ENCODE measurements at regions not wholly inside any gene's neighbourhood (a gene's known extent, or its start where the extent isn't known, plus 50 kb on each side); places are given as distances from the start of the nearest gene placed in this dataset.

DNA sequence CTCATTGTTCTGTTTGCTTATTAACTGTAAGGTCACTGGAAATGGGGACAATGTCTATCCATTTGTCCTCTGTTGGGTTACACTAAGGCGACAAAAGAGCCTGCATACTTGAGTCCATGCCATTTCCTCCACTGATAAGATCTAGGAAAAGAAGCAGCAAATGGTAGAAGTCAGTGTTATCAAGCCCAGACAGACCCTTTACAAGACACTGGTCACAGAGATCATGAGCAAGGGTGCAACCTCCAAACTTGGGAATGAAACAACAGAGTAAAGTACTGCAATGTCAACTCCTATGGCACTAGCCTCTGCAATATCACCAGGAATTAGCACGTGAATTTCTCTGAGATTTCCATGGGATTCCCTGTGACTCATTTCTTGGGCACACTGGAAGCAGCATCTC lies 126.9 kb downstream of the ID4 start:
- 65 to 70% methylated on average over 2 of the region's 2 CpGs for WGBS, 2 donors

DNA sequence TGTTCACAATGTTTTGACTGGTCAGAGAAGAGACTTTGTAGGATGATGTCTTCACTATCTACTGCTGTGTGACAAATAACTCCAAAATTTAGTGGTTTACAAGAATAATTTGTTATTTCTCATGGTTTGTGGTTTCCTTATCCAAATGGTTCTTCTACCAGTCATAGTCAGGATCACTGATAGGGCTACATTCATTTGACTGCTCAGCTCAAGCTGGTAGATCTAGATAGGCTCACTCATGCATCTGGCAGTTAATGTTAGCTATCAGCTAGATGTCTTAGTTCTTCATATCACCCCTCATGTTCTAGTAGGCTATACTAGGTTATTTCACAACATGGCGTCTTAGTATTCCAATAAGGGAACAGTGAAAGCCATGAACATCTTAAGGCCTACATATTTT lies 131.0 kb downstream of the ID4 start:
- Histone ChIP-seq H3K36me3 (ENCODE audit: control insufficient read depth in 2 of 2, insufficient read depth in 2 of 2, low read length in 1 of 2) (no peaks in the 10 kb centered on the region), H3K9me3 (ENCODE audit: control insufficient read depth in 2 of 2, insufficient read depth in 1 of 2, low read depth in 1 of 2, low read length in 1 of 2) (no peaks in the 10 kb centered on the region), H3K4me3 (ENCODE audit: low read depth in 1 of 2, low read length in 2 of 2) (no peak overlapping the region), H3K27me3 (ENCODE audit: control insufficient read depth in 1 of 2, insufficient read depth in 2 of 2, low read length in 2 of 2) (no peaks in the 10 kb centered on the region), H3K4me1 (ENCODE audit: control insufficient read depth in 2 of 2, insufficient read depth in 2 of 2, low read length in 1 of 2) (no peaks in the 10 kb centered on the region), H3K27ac (ENCODE audit: low read depth in 2 of 2, low read length in 1 of 2) (no peak overlapping the region)
- WGBS, 2 donors, result 82 to 94% methylated on average over 1 of the region's 1 CpG

More for the DNA sequence above, 126.9 kb downstream of the ID4 start:
- no peak overlapping the region for H3K4me3 ChIP-seq (ENCODE audit: low read depth in 1 of 2, low read length in 2 of 2)
- no peak overlapping the region for H3K27ac ChIP-seq (ENCODE audit: low read depth in 2 of 2, low read length in 1 of 2)
- H3K36me3 ChIP-seq (ENCODE audit: control insufficient read depth in 2 of 2, insufficient read depth in 2 of 2, low read length in 1 of 2), result no peaks in the 10 kb centered on the region
- H3K4me1 ChIP-seq (ENCODE audit: control insufficient read depth in 2 of 2, insufficient read depth in 2 of 2, low read length in 1 of 2), result no peaks in the 10 kb centered on the region
- no peaks in the 10 kb centered on the region for H3K9me3 ChIP-seq (ENCODE audit: control insufficient read depth in 2 of 2, insufficient read depth in 1 of 2, low read depth in 1 of 2, low read length in 1 of 2)
- no peaks in the 10 kb centered on the region for H3K27me3 ChIP-seq (ENCODE audit: control insufficient read depth in 1 of 2, insufficient read depth in 2 of 2, low read length in 2 of 2)

GRCh38 chr6:19972221-19972620 lies 135.1 kb downstream of the ID4 start:
- Histone ChIP-seq H3K9me3 (ENCODE audit: control insufficient read depth in 2 of 2, insufficient read depth in 1 of 2, low read depth in 1 of 2, low read length in 1 of 2) (no peaks in the 10 kb centered on the region), H3K27me3 (ENCODE audit: control insufficient read depth in 1 of 2, insufficient read depth in 2 of 2, low read length in 2 of 2) (no peaks in the 10 kb centered on the region), H3K27ac (ENCODE audit: low read depth in 2 of 2, low read length in 1 of 2) (no peak overlapping the region), H3K4me1 (ENCODE audit: control insufficient read depth in 2 of 2, insufficient read depth in 2 of 2, low read length in 1 of 2) (no peaks in the 10 kb centered on the region), H3K36me3 (ENCODE audit: control insufficient read depth in 2 of 2, insufficient read depth in 2 of 2, low read length in 1 of 2) (no peaks in the 10 kb centered on the region), H3K4me3 (ENCODE audit: low read depth in 1 of 2, low read length in 2 of 2) (no peak overlapping the region)
- WGBS, 2 donors, result 74% methylated on average over 1 of the region's 1 CpG

DNA sequence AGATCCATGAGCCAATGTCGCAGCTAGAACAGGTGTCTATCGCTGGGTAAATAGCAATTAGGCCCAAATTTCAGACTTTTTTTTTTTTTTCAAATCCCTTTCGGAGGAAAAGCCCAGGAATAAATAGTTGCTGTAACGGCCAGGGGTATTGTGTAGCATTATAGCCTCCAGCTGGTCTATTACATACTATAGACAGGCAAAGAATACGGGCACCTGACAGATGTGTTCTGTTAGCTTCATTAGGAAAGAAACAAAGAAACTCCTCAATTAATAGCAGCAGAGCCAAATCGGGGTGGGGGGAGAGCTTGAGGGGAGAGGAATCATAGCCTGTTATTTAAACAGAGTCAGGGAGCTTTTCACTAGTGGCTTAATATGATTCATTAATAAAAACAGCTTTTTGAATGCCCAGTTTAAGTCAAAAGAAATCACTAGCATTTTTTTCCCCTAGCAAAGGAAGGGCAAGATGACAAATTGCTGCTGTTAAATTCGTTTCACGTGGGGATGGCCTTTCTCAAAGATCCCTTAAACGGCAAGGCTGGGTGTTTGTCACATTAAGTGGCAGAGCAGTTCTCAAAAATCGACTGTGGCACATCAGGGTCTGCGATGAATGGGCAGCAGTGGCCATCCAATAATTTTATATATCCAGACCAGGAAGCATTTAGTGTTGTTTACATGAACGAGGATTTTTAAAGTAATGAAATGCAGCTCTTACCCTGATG lies 139.4 kb downstream of the ID4 start:
- no peaks in the 10 kb centered on the region for H3K4me1 ChIP-seq (ENCODE audit: control insufficient read depth in 2 of 2, insufficient read depth in 2 of 2, low read length in 1 of 2)
- no peak overlapping the region for H3K27ac ChIP-seq (ENCODE audit: low read depth in 2 of 2, low read length in 1 of 2)
- no peak overlapping the region for H3K4me3 ChIP-seq (ENCODE audit: low read depth in 1 of 2, low read length in 2 of 2)
- H3K36me3 ChIP-seq (ENCODE audit: control insufficient read depth in 2 of 2, insufficient read depth in 2 of 2, low read length in 1 of 2), result no peaks in the 10 kb centered on the region
- H3K27me3 ChIP-seq (ENCODE audit: control insufficient read depth in 1 of 2, insufficient read depth in 2 of 2, low read length in 2 of 2), result no peaks in the 10 kb centered on the region
- H3K9me3 ChIP-seq (ENCODE audit: control insufficient read depth in 2 of 2, insufficient read depth in 1 of 2, low read depth in 1 of 2, low read length in 1 of 2), result no peaks in the 10 kb centered on the region
- 49 to 52% methylated on average over 12 of the region's 12 CpGs for WGBS, 2 donors

DNA sequence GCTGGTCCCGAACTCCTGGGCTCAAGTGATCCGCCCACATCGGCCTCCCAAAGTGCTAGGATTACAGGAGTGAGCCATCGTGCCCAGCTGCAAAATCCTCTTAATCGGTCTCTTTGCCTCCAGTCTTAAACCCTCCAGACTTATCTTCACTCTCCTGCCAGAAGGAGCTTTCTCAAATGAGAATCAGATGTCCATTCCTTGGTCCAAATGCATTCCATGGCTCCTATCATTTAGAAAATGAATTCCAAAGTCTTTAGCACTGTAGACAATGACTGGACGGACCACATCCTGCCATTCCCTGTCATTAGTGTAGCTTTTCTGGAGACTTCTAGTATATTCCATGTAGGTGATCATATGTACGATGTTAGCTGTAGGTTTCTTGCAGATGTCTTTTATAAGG lies 141.9 kb downstream of the ID4 start:
- peaks cover 0 to 2% of the 10 kb centered on the region in 2 donors for H3K27me3 ChIP-seq (ENCODE audit: control insufficient read depth in 1 of 2, insufficient read depth in 2 of 2, low read length in 2 of 2)
- no peaks in the 10 kb centered on the region for H3K36me3 ChIP-seq (ENCODE audit: control insufficient read depth in 2 of 2, insufficient read depth in 2 of 2, low read length in 1 of 2)
- H3K27ac ChIP-seq (ENCODE audit: low read depth in 2 of 2, low read length in 1 of 2), result no peak overlapping the region
- no peak overlapping the region for H3K4me3 ChIP-seq (ENCODE audit: low read depth in 1 of 2, low read length in 2 of 2)
- 81 to 88% methylated on average over 7 of the region's 7 CpGs for WGBS, 2 donors
- H3K4me1 ChIP-seq (ENCODE audit: control insufficient read depth in 2 of 2, insufficient read depth in 2 of 2, low read length in 1 of 2), result no peaks in the 10 kb centered on the region
- H3K9me3 ChIP-seq (ENCODE audit: control insufficient read depth in 2 of 2, insufficient read depth in 1 of 2, low read depth in 1 of 2, low read length in 1 of 2), result no peaks in the 10 kb centered on the region

DNA sequence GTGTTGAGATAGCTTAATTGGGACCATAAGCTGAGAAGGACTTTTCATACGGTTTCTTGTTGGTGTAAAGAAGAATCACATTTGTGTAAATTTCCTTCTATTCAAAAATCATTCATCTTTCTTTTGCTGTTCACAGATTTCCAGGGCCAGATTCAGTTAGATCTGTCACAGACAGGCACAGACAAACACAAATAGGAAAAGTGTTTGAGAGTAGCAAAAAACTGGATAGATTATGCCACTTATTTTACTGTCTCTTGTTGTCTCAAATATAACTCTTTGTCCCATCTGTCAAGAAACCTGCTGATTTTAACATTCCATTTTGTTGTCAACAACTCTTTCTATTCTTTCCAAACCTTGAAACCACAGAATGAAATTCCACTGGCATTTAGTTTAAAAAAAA lies 142.8 kb downstream of the ID4 start:
- Histone ChIP-seq H3K27me3 (ENCODE audit: control insufficient read depth in 1 of 2, insufficient read depth in 2 of 2, low read length in 2 of 2) (peaks cover 0 to 2% of the 10 kb centered on the region in 2 donors), H3K4me3 (ENCODE audit: low read depth in 1 of 2, low read length in 2 of 2) (no peak overlapping the region), H3K36me3 (ENCODE audit: control insufficient read depth in 2 of 2, insufficient read depth in 2 of 2, low read length in 1 of 2) (no peaks in the 10 kb centered on the region), H3K9me3 (ENCODE audit: control insufficient read depth in 2 of 2, insufficient read depth in 1 of 2, low read depth in 1 of 2, low read length in 1 of 2) (no peaks in the 10 kb centered on the region), H3K27ac (ENCODE audit: low read depth in 2 of 2, low read length in 1 of 2) (no peak overlapping the region), H3K4me1 (ENCODE audit: control insufficient read depth in 2 of 2, insufficient read depth in 2 of 2, low read length in 1 of 2) (no peaks in the 10 kb centered on the region)
- 44 to 56% methylated on average over 1 of the region's 1 CpG for WGBS, 2 donors

GRCh38 chr6:19983374-19983773 lies 146.2 kb downstream of the ID4 start:
- Histone ChIP-seq H3K27me3 (ENCODE audit: control insufficient read depth in 1 of 2, insufficient read depth in 2 of 2, low read length in 2 of 2) (peaks cover 0 to 2% of the 10 kb centered on the region in 2 donors), H3K4me3 (ENCODE audit: low read depth in 1 of 2, low read length in 2 of 2) (no peak overlapping the region)
- 74 to 75% methylated on average over 11 of the region's 11 CpGs for WGBS, 2 donors

DNA sequence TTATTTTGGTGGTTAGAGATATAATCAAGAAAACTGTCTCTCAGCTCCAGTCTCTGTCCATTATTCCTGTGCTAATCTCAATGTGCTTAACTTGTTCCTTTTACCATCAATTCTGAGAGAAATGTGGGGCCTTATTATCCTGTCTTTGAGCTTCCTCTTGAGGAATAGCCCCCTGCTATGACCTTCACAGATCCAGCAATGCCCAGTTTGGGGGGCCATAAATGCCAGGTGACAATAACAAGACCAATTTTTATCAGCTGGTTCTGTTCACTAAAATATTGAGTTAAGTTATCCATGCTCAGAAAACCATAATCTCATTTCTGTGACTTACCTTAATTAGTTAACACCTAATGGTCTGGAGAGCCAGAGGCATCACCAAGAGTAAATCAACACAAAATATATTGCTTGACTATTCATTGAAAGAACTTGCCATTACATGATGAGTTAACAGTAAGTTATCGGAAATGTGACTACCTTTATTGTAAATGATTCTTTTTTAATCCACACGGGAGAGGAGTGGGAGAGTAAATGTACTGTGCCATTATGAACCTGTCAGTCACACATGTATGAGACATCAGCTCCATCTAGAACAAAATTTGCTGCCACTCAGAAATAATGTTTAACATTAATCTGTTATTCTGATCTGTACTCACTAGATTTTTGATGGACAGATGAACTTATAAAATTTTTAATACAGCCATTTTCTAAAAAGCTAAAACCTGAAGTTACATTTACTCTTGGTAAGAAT lies 149.7 kb downstream of the ID4 start:
- peaks cover 0 to 2% of the 10 kb centered on the region in 2 donors for H3K27me3 ChIP-seq (ENCODE audit: control insufficient read depth in 1 of 2, insufficient read depth in 2 of 2, low read length in 2 of 2)
- H3K27ac ChIP-seq (ENCODE audit: low read depth in 2 of 2, low read length in 1 of 2), result no peak overlapping the region
- H3K4me3 ChIP-seq (ENCODE audit: low read depth in 1 of 2, low read length in 2 of 2), result no peak overlapping the region
- 77 to 78% methylated on average over 2 of the region's 2 CpGs for WGBS, 2 donors
- no peaks in the 10 kb centered on the region for H3K4me1 ChIP-seq (ENCODE audit: control insufficient read depth in 2 of 2, insufficient read depth in 2 of 2, low read length in 1 of 2)
- H3K36me3 ChIP-seq (ENCODE audit: control insufficient read depth in 2 of 2, insufficient read depth in 2 of 2, low read length in 1 of 2), result no peaks in the 10 kb centered on the region
- no peaks in the 10 kb centered on the region for H3K9me3 ChIP-seq (ENCODE audit: control insufficient read depth in 2 of 2, insufficient read depth in 1 of 2, low read depth in 1 of 2, low read length in 1 of 2)

More at GRCh38 chr6:19983374-19983773, 146.2 kb downstream of the ID4 start:
- Histone ChIP-seq H3K27ac (ENCODE audit: low read depth in 2 of 2, low read length in 1 of 2) (no peak overlapping the region), H3K4me1 (ENCODE audit: control insufficient read depth in 2 of 2, insufficient read depth in 2 of 2, low read length in 1 of 2) (no peaks in the 10 kb centered on the region), H3K9me3 (ENCODE audit: control insufficient read depth in 2 of 2, insufficient read depth in 1 of 2, low read depth in 1 of 2, low read length in 1 of 2) (no peaks in the 10 kb centered on the region), H3K36me3 (ENCODE audit: control insufficient read depth in 2 of 2, insufficient read depth in 2 of 2, low read length in 1 of 2) (no peaks in the 10 kb centered on the region)

GRCh38 chr6:19988555-19988954 lies 151.4 kb downstream of the ID4 start:
- Histone ChIP-seq H3K4me3 (ENCODE audit: low read depth in 1 of 2, low read length in 2 of 2) (no peak overlapping the region), H3K27me3 (ENCODE audit: control insufficient read depth in 1 of 2, insufficient read depth in 2 of 2, low read length in 2 of 2) (no peaks in the 10 kb centered on the region), H3K4me1 (ENCODE audit: control insufficient read depth in 2 of 2, insufficient read depth in 2 of 2, low read length in 1 of 2) (no peaks in the 10 kb centered on the region), H3K9me3 (ENCODE audit: control insufficient read depth in 2 of 2, insufficient read depth in 1 of 2, low read depth in 1 of 2, low read length in 1 of 2) (no peaks in the 10 kb centered on the region), H3K27ac (ENCODE audit: low read depth in 2 of 2, low read length in 1 of 2) (no peak overlapping the region), H3K36me3 (ENCODE audit: control insufficient read depth in 2 of 2, insufficient read depth in 2 of 2, low read length in 1 of 2) (no peaks in the 10 kb centered on the region)
- 2 to 7% methylated on average over 3 of the region's 3 CpGs for WGBS, 2 donors

GRCh38 chr6:19991176-19991575 lies 154.0 kb downstream of the ID4 start:
- H3K4me1 ChIP-seq (ENCODE audit: control insufficient read depth in 2 of 2, insufficient read depth in 2 of 2, low read length in 1 of 2), result no peaks in the 10 kb centered on the region
- H3K27ac ChIP-seq (ENCODE audit: low read depth in 2 of 2, low read length in 1 of 2), result no peak overlapping the region
- H3K4me3 ChIP-seq (ENCODE audit: low read depth in 1 of 2, low read length in 2 of 2), result no peak overlapping the region
- 37 to 48% methylated on average over 3 of the region's 3 CpGs for WGBS, 2 donors
- no peaks in the 10 kb centered on the region for H3K9me3 ChIP-seq (ENCODE audit: control insufficient read depth in 2 of 2, insufficient read depth in 1 of 2, low read depth in 1 of 2, low read length in 1 of 2)
- no peaks in the 10 kb centered on the region for H3K36me3 ChIP-seq (ENCODE audit: control insufficient read depth in 2 of 2, insufficient read depth in 2 of 2, low read length in 1 of 2)
- no peaks in the 10 kb centered on the region for H3K27me3 ChIP-seq (ENCODE audit: control insufficient read depth in 1 of 2, insufficient read depth in 2 of 2, low read length in 2 of 2)
